ENCODE measurements at regions not wholly inside any gene's neighbourhood (a gene's known extent, or its start where the extent isn't known, plus 50 kb on each side); places are given as distances from the start of the nearest gene placed in this dataset.
"Not testable (repeated sequence)": the region's sequence is repeated elsewhere in the genome, so short reads cannot be mapped to it uniquely, and the experiment has no call there.

GRCh38 chr17:5874486-5874885 is 195.7 kb upstream of the WSCD1 start:
- no peak for ATAC-seq (ENCODE audit: poor library complexity)
- no peak for DNase-seq
- intact Hi-C loops (cut with DNase I) = no loop called here

DNA sequence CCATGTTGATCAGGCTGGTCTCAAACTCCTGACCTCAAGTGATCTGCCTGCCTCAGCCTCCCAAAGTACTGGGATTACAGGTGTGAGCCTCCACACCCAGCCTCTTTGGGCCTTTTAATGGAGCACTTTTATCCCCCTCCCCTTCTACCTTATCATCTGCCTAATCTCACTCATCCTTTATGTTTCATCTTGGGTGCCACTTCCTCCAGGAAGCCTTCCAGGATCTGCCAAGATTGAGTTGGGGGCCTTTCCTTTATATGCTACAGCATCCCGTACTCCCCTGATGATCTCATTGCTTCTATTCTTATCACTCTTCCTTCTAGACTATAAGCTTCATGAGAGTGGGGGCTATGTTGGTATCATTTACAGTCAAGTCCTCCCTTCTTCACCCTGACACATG is 192.8 kb upstream of the WSCD1 start:
- no peak for ATAC-seq (ENCODE audit: poor library complexity)
- intact Hi-C loops (cut with DNase I) = no loop called here
- DNase-seq = no peak

- ATAC-seq (ENCODE audit: poor library complexity) (peak; percentile 87), DNase-seq (peak; percentile 72)
- intact Hi-C loops (cut with DNase I) = no loop called here
Measured at GRCh38 chr17:5877948-5878347, 192.2 kb upstream of the WSCD1 start.

DNA sequence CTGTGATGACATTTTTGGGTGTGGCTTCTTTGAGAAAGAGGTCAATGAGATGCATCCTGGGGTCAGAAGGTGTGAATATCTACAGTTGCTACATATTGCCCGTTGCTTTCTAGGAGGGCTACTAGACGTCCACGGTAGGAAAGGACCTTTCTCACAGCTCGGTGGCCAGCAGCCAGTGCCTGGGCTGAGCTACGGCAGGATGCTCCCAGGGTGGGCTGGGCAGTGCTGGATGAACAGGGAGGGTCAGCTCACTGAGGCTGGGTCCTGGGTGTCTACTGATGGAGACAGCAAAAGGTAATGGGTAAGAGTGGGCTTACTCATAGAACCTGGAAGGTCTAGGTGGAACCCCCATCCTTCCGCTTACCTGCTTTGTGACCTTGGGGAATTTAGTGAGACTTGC is 188.3 kb upstream of the WSCD1 start:
- intact Hi-C loops (cut with DNase I) = no loop called here
- DNase-seq (no peak), ATAC-seq (ENCODE audit: poor library complexity) (no peak)

DNA sequence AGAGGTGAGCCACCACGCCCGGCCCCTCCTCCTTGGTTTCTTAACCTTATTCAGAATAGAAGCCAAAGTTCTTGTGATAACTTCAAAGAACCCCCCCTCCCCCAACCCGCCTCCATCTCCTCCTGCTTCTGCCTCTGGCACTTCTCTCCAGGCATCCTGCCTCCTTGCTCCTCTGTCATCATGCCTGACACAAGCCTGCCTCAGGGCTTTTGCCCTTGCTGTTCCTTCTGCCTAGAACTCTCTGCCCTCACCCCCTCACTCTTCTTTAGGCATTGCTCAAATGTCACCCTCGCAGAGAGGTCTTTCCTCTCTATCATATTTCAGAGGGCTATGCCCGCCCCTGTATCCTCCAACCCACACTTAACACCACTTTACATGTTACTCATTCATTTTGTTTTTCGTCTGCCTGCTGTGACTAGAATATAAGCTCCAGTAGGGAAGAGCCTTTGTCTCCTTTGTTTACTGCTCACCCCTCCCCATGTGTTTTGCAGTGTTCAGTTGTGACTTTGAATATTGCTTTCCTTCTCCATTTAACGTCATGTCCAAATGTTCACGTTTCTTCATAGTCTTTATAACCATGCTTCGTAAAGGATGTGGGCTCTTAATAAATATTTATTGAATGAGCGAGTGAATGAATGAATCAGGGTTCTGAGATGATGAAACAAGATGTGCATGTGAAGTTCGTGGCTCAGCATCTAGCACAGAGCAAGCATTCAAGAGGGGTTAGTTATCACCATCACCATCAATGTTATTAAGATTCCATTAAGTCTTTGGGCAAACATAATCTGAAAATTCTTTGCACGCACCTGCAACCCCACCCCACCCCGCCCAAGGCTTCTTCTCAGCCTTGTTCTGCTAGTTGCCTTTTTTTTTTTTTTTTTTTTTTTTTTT is 186.2 kb upstream of the WSCD1 start:
- DNase-seq = no peak
- intact Hi-C loops (cut with DNase I) = no loop called here
- ATAC-seq (ENCODE audit: poor library complexity) = no peak

DNA sequence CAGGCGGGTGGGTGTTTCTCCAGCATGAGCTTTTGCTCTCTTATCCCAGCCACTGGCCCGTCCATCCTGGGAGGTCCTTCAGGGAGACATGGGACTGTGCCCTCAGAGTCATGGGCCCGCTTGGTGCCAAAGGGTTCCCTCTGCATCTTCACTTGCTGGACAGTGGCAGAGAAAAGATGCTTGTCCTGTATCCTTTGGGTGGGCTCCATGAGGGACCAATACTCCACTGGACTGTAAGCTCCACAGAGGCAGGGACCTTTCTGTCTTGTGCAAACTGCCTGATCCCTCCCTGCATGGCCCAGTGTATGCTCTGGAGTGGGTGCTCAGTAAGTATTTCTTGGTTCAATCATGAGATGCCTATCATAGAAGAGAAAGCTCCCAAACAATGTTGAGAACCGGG is 184.8 kb upstream of the WSCD1 start:
- no peak for ATAC-seq (ENCODE audit: poor library complexity)
- intact Hi-C loops (cut with DNase I) = no loop called here
- no peak for DNase-seq

GRCh38 chr17:5888811-5889210 is 181.4 kb upstream of the WSCD1 start:
- DNase-seq = no peak
- intact Hi-C loops (cut with DNase I) = no loop called here
- no peak for ATAC-seq (ENCODE audit: poor library complexity)

DNA sequence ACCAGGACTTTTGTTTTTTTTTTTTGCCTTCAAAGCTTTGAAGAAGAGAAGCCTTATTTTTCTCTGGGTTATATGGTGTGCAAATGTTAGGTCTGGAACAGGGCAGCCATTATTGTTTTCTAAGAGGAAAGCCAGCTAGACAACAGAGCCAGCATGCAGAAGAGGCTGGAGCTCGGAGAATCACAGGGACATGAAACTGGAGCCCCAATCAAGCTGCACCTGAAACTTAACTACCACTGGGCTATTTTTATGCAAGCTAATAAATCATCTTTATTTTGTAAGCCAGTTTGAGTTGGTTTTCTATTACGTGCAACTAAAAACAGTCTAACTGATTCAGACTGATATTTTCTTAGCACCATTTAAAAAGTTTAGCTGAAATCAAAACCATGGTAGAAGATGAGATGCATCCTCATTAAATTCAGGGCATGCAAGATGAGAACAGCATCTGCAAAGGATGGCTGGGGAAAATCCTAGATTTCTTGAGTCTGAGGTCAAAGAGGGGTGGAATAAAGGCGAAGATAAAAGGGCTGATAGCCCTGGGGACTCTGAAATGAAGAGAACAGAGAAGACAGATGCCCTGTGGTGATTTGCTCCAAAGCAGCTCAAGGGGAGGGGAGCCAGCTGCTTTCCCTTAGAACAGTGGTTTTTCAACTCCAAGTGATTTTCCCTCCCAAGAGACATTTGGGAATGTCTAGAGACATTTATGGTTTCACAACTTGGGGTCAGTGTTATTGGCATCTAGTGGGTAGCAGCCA is 177.1 kb upstream of the WSCD1 start:
- ATAC-seq (ENCODE audit: poor library complexity) (no peak), DNase-seq (no peak)
- intact Hi-C loops (cut with DNase I) = no loop called here

DNA sequence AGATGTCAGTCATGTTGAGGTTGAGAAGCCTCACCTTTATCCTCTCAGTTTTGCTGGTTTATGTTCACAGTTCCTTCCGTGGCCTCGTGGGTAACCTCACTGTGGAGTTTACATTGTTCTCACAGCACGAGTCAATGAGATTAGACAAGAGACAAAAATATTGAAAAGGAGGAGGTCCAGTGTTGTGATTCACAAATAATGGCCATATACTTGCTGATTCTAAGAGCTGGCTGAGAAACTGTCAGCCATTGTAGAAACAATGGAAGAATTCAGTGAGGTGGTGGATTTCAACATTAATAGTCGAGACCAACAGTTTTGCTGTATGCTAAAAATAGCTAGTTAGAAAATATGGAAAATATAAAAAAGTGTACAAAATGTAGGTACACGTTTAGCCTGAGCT is 176.4 kb upstream of the WSCD1 start:
- intact Hi-C loops (cut with DNase I) = no loop called here
- DNase-seq (no peak), ATAC-seq (ENCODE audit: poor library complexity) (no peak)

DNA sequence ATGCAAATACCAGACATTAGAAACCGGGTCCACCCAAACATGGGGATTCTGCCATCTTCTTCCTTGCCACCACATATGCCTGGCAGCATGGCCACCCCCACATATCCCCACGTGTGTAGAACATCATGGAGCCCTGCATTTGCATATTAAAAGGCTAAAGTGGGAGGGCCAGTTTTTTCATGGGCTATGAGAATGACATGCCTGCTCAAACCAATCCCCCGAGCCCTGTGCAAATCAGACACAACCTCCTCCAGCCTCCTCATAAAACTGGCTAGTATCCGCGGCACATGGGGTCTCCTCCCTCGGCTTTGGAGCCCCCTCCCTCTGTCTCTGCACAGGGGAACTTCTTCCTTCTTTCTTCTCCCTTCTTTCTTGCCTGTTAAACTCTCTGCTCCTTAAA is 174.9 kb upstream of the WSCD1 start:
- no peak for ATAC-seq (ENCODE audit: poor library complexity)
- intact Hi-C loops (cut with DNase I) = no loop called here
- no peak for DNase-seq

DNA sequence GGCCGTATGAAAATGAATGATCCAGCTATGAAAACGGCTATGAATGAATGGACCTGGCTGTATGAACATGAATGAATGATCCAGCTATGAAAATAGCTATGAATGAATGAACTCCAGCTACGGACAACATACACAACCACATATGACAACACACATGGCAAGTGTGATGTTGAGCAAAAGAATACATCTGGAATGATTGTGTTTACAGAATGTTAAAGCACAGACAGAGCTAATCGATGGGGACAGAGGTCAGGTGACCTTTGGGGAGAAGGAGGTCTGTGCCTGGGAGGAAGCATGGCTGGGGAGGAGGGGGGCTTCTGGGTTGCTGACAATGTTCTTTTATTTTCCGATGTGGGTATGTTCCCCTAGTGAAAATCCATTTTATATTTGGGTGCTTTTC is 174.0 kb upstream of the WSCD1 start:
- DNase-seq (no peak), ATAC-seq (ENCODE audit: poor library complexity) (no peak)
- intact Hi-C loops (cut with DNase I) = no loop called here

- intact Hi-C loops (cut with DNase I) = no loop called here
- ATAC-seq (ENCODE audit: poor library complexity) = no peak
- no peak for DNase-seq
Measured at GRCh38 chr17:5897275-5897911, 172.8 kb upstream of the WSCD1 start.

DNA sequence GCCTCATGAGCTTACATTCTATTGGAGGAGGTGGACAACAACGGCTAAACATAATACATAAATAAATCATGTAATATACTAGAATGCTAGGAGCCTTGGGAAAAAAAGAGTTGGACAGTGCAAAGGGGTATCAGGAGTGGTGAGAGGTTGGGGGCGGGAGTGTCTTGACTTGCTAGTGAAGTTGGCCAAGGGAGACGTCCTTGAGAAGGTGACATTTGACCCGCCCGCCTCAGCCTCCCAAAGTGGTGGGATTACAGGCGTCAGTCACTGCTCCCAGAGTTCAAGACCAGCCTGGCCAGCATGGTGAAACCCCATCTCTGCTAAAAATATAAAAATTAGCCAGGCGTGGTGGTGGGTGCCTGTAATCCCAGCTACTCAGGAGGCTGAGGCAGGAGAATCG is 172.2 kb upstream of the WSCD1 start:
- ATAC-seq (ENCODE audit: poor library complexity); DNase-seq; intact Hi-C loops (cut with DNase I): not testable (repeated sequence)

DNA sequence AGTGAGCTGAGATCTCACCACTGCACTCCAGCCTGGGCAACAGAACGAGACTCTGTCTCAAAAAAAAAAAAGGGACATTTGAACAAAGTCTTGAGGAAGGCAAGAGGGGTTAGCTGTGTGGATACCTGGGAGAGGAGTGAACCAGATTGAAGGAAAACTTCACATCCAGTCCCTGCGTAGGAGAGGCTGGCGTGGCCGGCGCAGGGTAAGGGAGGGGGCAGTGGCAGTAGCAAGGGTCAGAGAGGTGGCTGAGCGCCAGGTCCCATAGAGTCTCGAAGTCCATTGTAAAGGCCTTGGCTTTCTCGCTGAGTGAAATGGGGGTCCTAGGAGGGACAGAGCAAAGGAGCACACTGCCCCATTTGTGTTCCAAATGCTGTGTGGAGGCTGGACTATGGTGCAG is 171.8 kb upstream of the WSCD1 start:
- ATAC-seq (ENCODE audit: poor library complexity) (no peak), DNase-seq (no peak)
- intact Hi-C loops (cut with DNase I) = no loop called here

DNA sequence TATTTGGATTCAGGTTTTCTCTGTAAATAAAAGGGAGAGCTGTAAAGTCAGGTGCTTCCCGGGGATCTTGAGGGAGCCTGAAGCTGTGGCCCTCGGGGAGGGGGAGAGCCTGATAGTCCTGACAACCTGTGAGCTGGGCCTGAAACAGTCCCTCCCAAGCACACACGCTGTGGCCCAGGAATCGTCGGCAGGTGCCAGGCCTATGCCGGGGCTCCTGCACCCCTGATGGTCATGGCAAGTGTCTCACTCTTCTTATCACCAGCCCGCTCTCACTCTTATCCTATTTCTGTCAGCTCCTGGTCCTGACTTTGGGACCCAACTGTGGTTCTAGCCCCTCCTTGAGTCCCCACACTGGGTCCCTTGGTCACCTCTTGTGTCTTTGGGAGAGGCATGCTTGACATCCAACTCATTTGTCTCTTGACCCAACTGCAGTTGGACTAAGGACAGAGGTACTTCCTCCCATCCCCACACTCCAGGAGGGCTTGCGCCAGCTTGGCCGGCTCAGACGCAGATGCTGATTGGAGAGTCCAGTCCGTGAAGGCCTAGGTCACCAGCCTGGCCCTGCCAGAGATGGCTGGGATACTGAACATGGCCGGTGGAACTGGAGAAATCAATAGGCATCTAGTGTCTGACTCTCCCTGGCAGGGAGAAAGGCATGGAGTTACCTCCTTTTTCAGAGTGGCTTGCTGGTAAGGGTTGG is 170.5 kb upstream of the WSCD1 start:
- intact Hi-C loops (cut with DNase I) = no loop called here
- no peak for DNase-seq
- ATAC-seq (ENCODE audit: poor library complexity) = no peak

DNA sequence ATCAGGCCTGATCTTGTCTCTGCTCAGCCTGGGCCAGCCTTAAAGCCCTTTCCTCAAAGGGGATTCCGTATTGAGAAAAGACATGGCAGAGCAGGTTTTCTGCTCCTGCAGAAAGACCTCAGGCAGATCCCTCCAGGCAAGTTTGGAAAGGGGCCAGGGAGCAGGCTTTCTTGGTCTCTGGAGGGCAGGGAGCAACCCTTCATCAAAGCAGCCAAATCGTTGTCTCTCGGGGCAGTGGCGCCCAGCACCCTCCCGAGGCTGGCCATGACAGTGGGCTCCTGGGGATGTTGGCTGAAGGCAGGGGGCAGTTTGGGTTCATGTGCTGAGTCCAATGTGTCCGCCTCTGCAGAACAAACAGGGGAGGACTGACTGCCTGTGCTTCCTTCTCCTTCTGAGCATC is 168.4 kb upstream of the WSCD1 start:
- no peak for ATAC-seq (ENCODE audit: poor library complexity)
- no peak for DNase-seq
- intact Hi-C loops (cut with DNase I) = no loop called here

GRCh38 chr17:5902181-5903140 is 167.7 kb upstream of the WSCD1 start:
- DNase-seq (no peak), ATAC-seq (ENCODE audit: poor library complexity) (no peak)
- intact Hi-C loops (cut with DNase I) = no loop called here

DNA sequence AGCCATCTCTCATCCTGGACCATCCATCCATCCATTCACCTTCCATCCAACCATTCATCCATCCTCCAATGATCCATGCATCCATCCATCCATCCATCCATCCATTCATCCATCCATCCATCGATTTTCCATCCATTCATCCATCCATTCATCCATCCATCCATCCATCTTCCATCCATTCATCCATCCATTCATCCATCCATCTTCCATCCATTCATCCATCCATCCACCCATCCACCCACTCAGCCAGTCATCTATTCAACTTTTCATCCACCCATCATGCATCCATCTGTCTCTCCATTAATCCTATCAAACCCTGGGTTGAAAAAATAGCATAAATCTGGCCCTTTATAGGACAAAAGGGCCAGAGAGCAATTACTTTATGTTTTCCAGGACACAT is 158.3 kb upstream of the WSCD1 start:
- intact Hi-C loops (cut with DNase I) = no loop called here
- ATAC-seq (ENCODE audit: poor library complexity) (no peak), DNase-seq (no peak)
